Dedifferentiated amniotic fluid mesenchymal stem cell (primary cell): ENCODE measurements at regions not wholly inside any gene's neighbourhood (a gene's known extent, or its start where the extent isn't known, plus 50 kb on each side); places are given as distances from the start of the nearest gene placed in this dataset.

Source experiments
- DNase-seq: peaks from one replicate; pipeline ENCODE4 v3.0.0-alpha.2; 2016; ENCODE audit errors: extremely low spot score

GRCh38 chr15:101124731-101125451 lies 127.0 kb downstream of the CHSY1 start:
- peak; percentile 65 for DNase-seq

GRCh38 chr15:101123222-101123910 lies 128.5 kb downstream of the CHSY1 start:
- DNase-seq, result no peak

- DNase-seq, result no peak
Observed at GRCh38 chr15:101122806-101123205, 129.0 kb downstream of the CHSY1 start.

- no peak for DNase-seq
Observed at GRCh38 chr15:101122266-101122665, 129.6 kb downstream of the CHSY1 start.

- DNase-seq, result no peak
Observed at GRCh38 chr15:101121511-101122090, 130.2 kb downstream of the CHSY1 start.

GRCh38 chr15:101120987-101121386 lies 130.9 kb downstream of the CHSY1 start:
- DNase-seq, result no peak

- DNase-seq, result no peak
Observed at GRCh38 chr15:101120473-101120872, 131.4 kb downstream of the CHSY1 start.
